K562 (cell line): ENCODE measurements at regions not wholly inside any gene's neighbourhood (a gene's known extent, or its start where the extent isn't known, plus 50 kb on each side); places are given as distances from the start of the nearest gene placed in this dataset.

Experiments
- ATAC-seq: fragments of 200-7000 bp; cut with Tn5 transposase; 3 replicates; pipeline ENCODE4 v1.9.1; 2020; ENCODE audit warnings: moderate library complexity
- BruUV-seq: library from RNA; stranded (reverse); fragments of 400-500 nt; replicated peaks from 2 replicates; lab custom pipeline; 2021; lab: Mats Ljungman, UMichigan
- CTCF ChIA-PET: fragments of 300-600 bp; formaldehyde crosslinking; extraction: SDS; loops from one replicate; lab custom pipeline; 2021; ENCODE audit warnings: low intra/inter-chr PET ratio; lab: Yijun Ruan, JAX
- POLR2A ChIA-PET: fragments of 300-600, 350-650 bp; sonication (Branson Sonifier 250); formaldehyde crosslinking; extraction: SDS; loops from one replicate; lab custom pipeline; 2021; ENCODE audit warnings: antibody characterized with exemption, inconsistent platforms; lab: Yijun Ruan, JAX
- DNase-seq, 4 experiments: peaks; one replicate each; pipeline versions ENCODE4 v3.0.0 to v3.0.0-alpha.2; 2011 to 2018; ENCODE audit warnings: low spot score in 3 of 4, mixed read lengths in 3 of 4; ENCODE audit errors: extremely low read depth in 1 of 4
- FAIRE-seq: peaks from 2 replicates; lab custom pipeline; 2011; peaks lifted over from hg19 to GRCh38; lab: Jason Lieb, UNC
- H2AFZ ChIP-seq: 2 replicates; pipeline ENCODE4 v1.6.0; 2011; ENCODE audit warnings: low read depth, low read length, control low read depth, inconsistent platforms
- H3K27ac ChIP-seq: fragments of 200-600 bp; 3 replicates; pipeline ENCODE4 v1.8.0; 2011; ENCODE audit warnings: low read depth, mild to moderate bottlenecking, control low read depth, inconsistent platforms, low read length, moderate library complexity, mixed read lengths; ENCODE audit errors: extremely low read depth
- H3K27me3 ChIP-seq, 2 experiments: fragments of 300-600 bp in 1 of 2; 2 replicates in 1 of 2; 3 replicates in 1 of 2; pipeline versions ENCODE4 v1.6.0 to v1.8.0; 2011; ENCODE audit warnings: inconsistent platforms in 2 of 2, low read length in 2 of 2, mild to moderate bottlenecking in 1 of 2, mixed read lengths in 1 of 2, moderate library complexity in 1 of 2; ENCODE audit not compliant: control insufficient read depth in 2 of 2, insufficient read depth in 2 of 2
- H3K36me3 ChIP-seq: fragments of 300-600 bp; 3 replicates; pipeline ENCODE4 v1.8.0; 2011; ENCODE audit warnings: mild to moderate bottlenecking, low read length, inconsistent platforms; ENCODE audit not compliant: control insufficient read depth, insufficient read depth
- H3K4me1 ChIP-seq, 2 experiments: fragments of 200-600 bp in 1 of 2; replicated peaks in 1 of 2; 2 replicates in 1 of 2; 3 replicates in 1 of 2; pipeline versions ENCODE4 v1.5.1 to v1.8.0; 2011; ENCODE audit warnings: inconsistent platforms in 2 of 2, low read length in 2 of 2, mild to moderate bottlenecking in 1 of 2, mixed read lengths in 1 of 2, moderate library complexity in 1 of 2; ENCODE audit not compliant: control insufficient read depth in 2 of 2, insufficient read depth in 2 of 2
- H3K4me2 ChIP-seq: 2 replicates; pipeline ENCODE4 v1.6.1; 2011; ENCODE audit warnings: low read length, control low read depth, inconsistent platforms, mixed read lengths; ENCODE audit not compliant: insufficient read depth
- H3K4me3 ChIP-seq: fragments of 200-600 bp; sonication (generic), shearing (Covaris generic); 2 replicates; pipeline ENCODE4 v1.5.1; 2016; ENCODE audit warnings: control low read depth, inconsistent platforms
- H3K79me2 ChIP-seq: fragments of 200-600 bp; 3 replicates; pipeline ENCODE4 v1.8.0; 2011; ENCODE audit warnings: low read length, inconsistent platforms; ENCODE audit not compliant: control insufficient read depth, insufficient read depth
- H3K9ac ChIP-seq, 2 experiments: 2 replicates each; pipeline versions ENCODE4 v1.6.0 to v1.6.1; 2011; ENCODE audit warnings: low read depth in 2 of 2, low read length in 2 of 2, control low read depth in 1 of 2, inconsistent platforms in 1 of 2, mild to moderate bottlenecking in 1 of 2, mixed read lengths in 1 of 2; ENCODE audit not compliant: insufficient read depth in 1 of 2
- H3K9me1 ChIP-seq: one replicate; pipeline ENCODE4 v1.6.0; 2011; ENCODE audit warnings: inconsistent platforms, mild to moderate bottlenecking, low read length, moderate library complexity; ENCODE audit not compliant: control insufficient read depth, insufficient read depth
- H3K9me3 ChIP-seq: replicated peaks from 2 replicates; pipeline ENCODE4 v1.5.1; 2011; ENCODE audit warnings: low read depth, low read length, inconsistent platforms; ENCODE audit not compliant: control insufficient read depth, insufficient read depth
- H4K20me1 ChIP-seq: replicated peaks from 2 replicates; pipeline ENCODE4 v1.6.1; 2011; ENCODE audit warnings: low read length, inconsistent platforms, mixed read lengths; ENCODE audit not compliant: control insufficient read depth, insufficient read depth
- CREBBP ChIP-seq: IDR thresholded peaks from one replicate; pipeline ENCODE4 v1.6.1; 2012; ENCODE audit warnings: low read depth, mild to moderate bottlenecking, control low read depth, inconsistent platforms, low read length
- EZH2 ChIP-seq: IDR thresholded peaks from 2 replicates; pipeline ENCODE4 v1.6.1; 2012; ENCODE audit warnings: low read depth, mild to moderate bottlenecking, inconsistent platforms, low read length, borderline replicate concordance
- HNRNPK ChIP-seq: fragments of 200-400 bp; formaldehyde crosslinking; IDR thresholded peaks from one replicate; pipeline ENCODE4 v1.6.1; 2018; ENCODE audit warnings: mild to moderate bottlenecking, low read depth, low read length; ENCODE audit not compliant: poor library complexity, severe bottlenecking
- PHTF2 ChIP-seq: fragments of 250-450 bp; sonication (Bioruptor Pico); IDR thresholded peaks from 2 replicates; pipeline ENCODE4 v1.5.0; 2021; ENCODE audit warnings: mild to moderate bottlenecking
- PTRF ChIP-seq: fragments of 450-650 bp; IDR thresholded peaks from 2 replicates; pipeline ENCODE4 v1.6.1; 2016; ENCODE audit warnings: mild to moderate bottlenecking, missing genetic modification characterization, missing compliant biosample characterization
- RNF2 ChIP-seq: sonication (generic); IDR thresholded peaks from 2 replicates; pipeline ENCODE4 v1.6.1; 2016
- SNRNP70 ChIP-seq: fragments of 200-400 bp; formaldehyde crosslinking; optimal IDR thresholded peaks from 2 replicates; pipeline ENCODE3; 2017; ENCODE audit warnings: low read depth, low read length
- SUPT5H ChIP-seq: fragments of 450-650 bp; IDR thresholded peaks from 2 replicates; pipeline ENCODE4 v1.6.1; 2016
- ZFP30 ChIP-seq: fragments of 250-450 bp; sonication (Bioruptor Pico); IDR thresholded peaks from 2 replicates; pipeline ENCODE4 v1.8.0; 2022; ENCODE audit warnings: moderate library complexity, mild to moderate bottlenecking, inconsistent platforms, borderline replicate concordance
- ZNF324 ChIP-seq: fragments of 250-450 bp; sonication (Bioruptor Pico); IDR thresholded peaks from 2 replicates; pipeline ENCODE4 v1.4.0; 2020; ENCODE audit warnings: mild to moderate bottlenecking
- ZNF431 ChIP-seq: sonication (generic); formaldehyde crosslinking; IDR thresholded peaks from 2 replicates; pipeline ENCODE4 v1.8.0; 2022; ENCODE audit warnings: mild to moderate bottlenecking, missing genetic modification reagents
- ZNF584 ChIP-seq: fragments of 200-800 bp; sonication (Bioruptor generic); IDR thresholded peaks from 2 replicates; pipeline ENCODE4 v1.6.1; 2016; ENCODE audit warnings: low read depth, mild to moderate bottlenecking, missing genetic modification characterization, missing compliant biosample characterization
- ZNF699 ChIP-seq: fragments of 250-450 bp; sonication (Bioruptor Pico); IDR thresholded peaks from 2 replicates; pipeline ENCODE4 v1.8.0; 2021; ENCODE audit warnings: mild to moderate bottlenecking, moderate library complexity; ENCODE audit not compliant: insufficient replicate concordance
- ZNF77 ChIP-seq: fragments of 250-450 bp; sonication (Bioruptor Pico); IDR thresholded peaks from 2 replicates; pipeline ENCODE4 v1.5.0; 2020
- WGBS: fragments of 100-300 bp; shearing (Covaris generic); methylation state at CpG from one replicate; pipeline ENCODE4 v1.1.6; 2016; ENCODE audit warnings: low coverage, mixed read lengths; ENCODE audit not compliant: insufficient coverage; ENCODE audit errors: missing lambda C conversion rate; 5-methylcytosine and 5-hydroxymethylcytosine counted together
- in situ Hi-C: fragments of 300-500 bp; cut with MboI; formaldehyde crosslinking; loops from 4 replicates; pipeline ENCODE4 v1.15.0; 2018; ENCODE audit warnings: inconsistent platforms, mixed read lengths
- intact Hi-C: fragments of 100-400 bp; cut with micrococcal nuclease; formaldehyde crosslinking; loops from 2 replicates; pipeline ENCODE4 v1.14.2; 2022
- TF ChIP-seq, protein P1 (sequence below): fragments of 250-450 bp; sonication (Bioruptor Pico); IDR thresholded peaks from 2 replicates; pipeline ENCODE4 v1.8.0; 2021; ENCODE audit warnings: moderate library complexity, mild to moderate bottlenecking, inconsistent platforms
- TF ChIP-seq, protein P2 (sequence below): fragments of 250-450 bp; sonication (Bioruptor Pico); IDR thresholded peaks from 2 replicates; pipeline ENCODE4 v1.8.0; 2021; ENCODE audit warnings: moderate library complexity, mild to moderate bottlenecking, inconsistent platforms

DNA sequence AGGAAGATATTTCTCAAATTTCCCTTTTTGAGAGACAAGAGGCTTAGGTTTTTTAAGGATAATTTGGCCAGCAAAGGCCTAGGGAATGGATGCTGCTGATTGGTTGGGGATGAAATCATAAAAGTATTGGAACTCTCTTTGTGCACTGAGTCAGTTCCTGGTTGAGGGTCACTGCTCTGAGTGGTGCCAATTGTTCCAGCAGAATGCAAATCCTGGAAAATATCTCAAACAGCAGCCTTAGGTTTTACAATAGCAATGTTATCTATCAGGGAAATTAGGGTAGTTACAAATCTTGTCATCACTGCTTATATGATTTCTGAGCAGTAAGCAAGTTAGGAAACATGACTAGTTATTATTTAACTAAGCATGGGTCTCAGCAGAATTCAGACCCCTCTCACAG, 96.2 kb downstream of the RAD51AP2 start (continued):
- TF ChIP-seq ZNF77 (CRISPR knock-in tag) (no peak), RNF2 (no peak), EZH2 (no peak)

DNA sequence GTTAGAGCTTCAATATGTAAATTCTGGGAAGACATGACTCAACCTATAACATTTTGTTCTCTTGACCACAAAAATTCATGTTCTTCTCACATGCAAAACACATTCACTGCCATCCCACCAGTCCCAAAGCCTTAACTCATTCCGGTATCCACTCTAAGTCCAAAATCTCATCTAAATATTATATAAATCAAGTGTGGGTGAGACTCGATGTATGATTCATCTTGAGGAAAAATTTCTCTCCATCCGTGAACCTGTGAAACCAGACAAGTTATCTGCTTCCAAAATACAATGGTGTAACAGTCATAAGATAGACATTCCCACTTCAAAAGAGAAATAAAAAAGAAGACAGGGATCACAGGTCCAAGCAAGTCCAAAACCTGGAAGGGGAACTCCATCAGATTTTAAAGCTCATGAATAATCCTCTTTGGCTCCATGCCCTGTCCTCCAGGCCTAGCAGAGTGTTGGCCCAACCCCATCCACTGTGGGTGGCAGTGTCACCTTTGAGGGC, 101.3 kb downstream of the RAD51AP2 start:
- in situ Hi-C loops: no loop called here
- Histone ChIP-seq H3K27ac (no peak overlapping the region), H2AFZ (no peak overlapping the region), H3K79me2 (no peaks in the 10 kb centered on the region), H3K9me3 (no peaks in the 10 kb centered on the region), H3K9ac (no peak overlapping the region), H3K4me2 (no peak overlapping the region), H4K20me1 (no peaks in the 10 kb centered on the region), H3K27me3 (no peaks in the 10 kb centered on the region), H3K36me3 (no peaks in the 10 kb centered on the region), H3K4me1 (no peaks in the 10 kb centered on the region), H3K4me3 (no peak overlapping the region), H3K9me1 (no peaks in the 10 kb centered on the region)
- ChIA-PET CTCF (no interaction called here), POLR2A (no interaction called here)
- no peak for FAIRE-seq
- BruUV-seq: no TSS peak
- TF ChIP-seq CREBBP: no peak
- no peak for TF ChIP-seq ZNF324 (CRISPR knock-in tag)
- TF ChIP-seq SNRNP70: no peak
- TF ChIP-seq, protein P1, sequence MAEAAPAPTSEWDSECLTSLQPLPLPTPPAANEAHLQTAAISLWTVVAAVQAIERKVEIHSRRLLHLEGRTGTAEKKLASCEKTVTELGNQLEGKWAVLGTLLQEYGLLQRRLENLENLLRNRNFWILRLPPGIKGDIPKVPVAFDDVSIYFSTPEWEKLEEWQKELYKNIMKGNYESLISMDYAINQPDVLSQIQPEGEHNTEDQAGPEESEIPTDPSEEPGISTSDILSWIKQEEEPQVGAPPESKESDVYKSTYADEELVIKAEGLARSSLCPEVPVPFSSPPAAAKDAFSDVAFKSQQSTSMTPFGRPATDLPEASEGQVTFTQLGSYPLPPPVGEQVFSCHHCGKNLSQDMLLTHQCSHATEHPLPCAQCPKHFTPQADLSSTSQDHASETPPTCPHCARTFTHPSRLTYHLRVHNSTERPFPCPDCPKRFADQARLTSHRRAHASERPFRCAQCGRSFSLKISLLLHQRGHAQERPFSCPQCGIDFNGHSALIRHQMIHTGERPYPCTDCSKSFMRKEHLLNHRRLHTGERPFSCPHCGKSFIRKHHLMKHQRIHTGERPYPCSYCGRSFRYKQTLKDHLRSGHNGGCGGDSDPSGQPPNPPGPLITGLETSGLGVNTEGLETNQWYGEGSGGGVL (CRISPR knock-in tag): no peak
- no peak for TF ChIP-seq ZFP30 (CRISPR knock-in tag)
- TF ChIP-seq HNRNPK: no peak
- TF ChIP-seq, protein P2, sequence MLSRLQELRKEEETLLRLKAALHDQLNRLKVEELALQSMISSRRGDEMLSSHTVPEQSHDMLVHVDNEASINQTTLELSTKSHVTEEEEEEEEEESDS (CRISPR knock-in tag): no peak
- no peak for TF ChIP-seq PHTF2 (CRISPR knock-in tag)
- TF ChIP-seq SUPT5H: no peak
- no peak for TF ChIP-seq ZNF699 (CRISPR knock-in tag)
- no peak for TF ChIP-seq PTRF (tag)
- no peak for TF ChIP-seq ZNF431
- no peak for TF ChIP-seq ZNF584 (CRISPR knock-in tag)
- no peak for DNase-seq
- intact Hi-C loops: no loop called here
- ATAC-seq: no peak
- 2% methylated on average over 3 of the region's 3 CpGs for WGBS
